ENCODE measurements at regions not wholly inside any gene's neighbourhood (a gene's known extent, or its start where the extent isn't known, plus 50 kb on each side); places are given as distances from the start of the nearest gene placed in this dataset.

- Mint-ChIP-seq H3K4me3 (ENCODE audit: low read depth, unreplicated experiment) (no peak overlapping the region), H3K27me3 (ENCODE audit: unreplicated experiment) (no peaks in the 10 kb centered on the region), H3K9me3 (ENCODE audit: low read depth, unreplicated experiment) (peaks cover 3% of the 10 kb centered on the region), H3K36me3 (ENCODE audit: insufficient read depth, unreplicated experiment) (no peaks in the 10 kb centered on the region), H3K27ac (ENCODE audit: unreplicated experiment) (no peak overlapping the region), H3K4me1 (ENCODE audit: low read depth, unreplicated experiment) (no peaks in the 10 kb centered on the region)
- BruUV-seq (replicated peaks): no TSS peak
- no peak for TF ChIP-seq CTCF (IDR thresholded peaks at IDR 0.05; ENCODE audit: unreplicated experiment)
- no peak for DNase-seq
- CTCF ChIA-PET: no interaction called here
- intact Hi-C loops (cut with micrococcal nuclease; ENCODE audit: unreplicated experiment): no loop called here
Measured at GRCh38 chr2:34320056-34320455, 721.0 kb upstream of the FAM98A start.

GRCh38 chr2:34317797-34318196 lies 718.7 kb upstream of the FAM98A start:
- Mint-ChIP-seq H3K27me3 (ENCODE audit: unreplicated experiment) (no peaks in the 10 kb centered on the region), H3K4me1 (ENCODE audit: low read depth, unreplicated experiment) (no peaks in the 10 kb centered on the region), H3K36me3 (ENCODE audit: insufficient read depth, unreplicated experiment) (no peaks in the 10 kb centered on the region), H3K4me3 (ENCODE audit: low read depth, unreplicated experiment) (no peak overlapping the region), H3K27ac (ENCODE audit: unreplicated experiment) (no peak overlapping the region), H3K9me3 (ENCODE audit: low read depth, unreplicated experiment) (peaks cover 3% of the 10 kb centered on the region)
- BruUV-seq (replicated peaks): no TSS peak
- no peak for DNase-seq
- intact Hi-C loops (cut with micrococcal nuclease; ENCODE audit: unreplicated experiment): no loop called here
- CTCF ChIA-PET: no interaction called here
- no peak for TF ChIP-seq CTCF (IDR thresholded peaks at IDR 0.05; ENCODE audit: unreplicated experiment)

GRCh38 chr2:34316788-34317187 lies 717.7 kb upstream of the FAM98A start:
- no peaks in the 10 kb centered on the region for H3K27me3 Mint-ChIP-seq (ENCODE audit: unreplicated experiment)
- CTCF ChIA-PET: no interaction called here
- no TSS peak for BruUV-seq (replicated peaks)
- H3K4me3 Mint-ChIP-seq (ENCODE audit: low read depth, unreplicated experiment): no peak overlapping the region
- H3K9me3 Mint-ChIP-seq (ENCODE audit: low read depth, unreplicated experiment): peaks cover 5% of the 10 kb centered on the region
- no peak overlapping the region for H3K27ac Mint-ChIP-seq (ENCODE audit: unreplicated experiment)
- no peak for TF ChIP-seq CTCF (IDR thresholded peaks at IDR 0.05; ENCODE audit: unreplicated experiment)
- DNase-seq: no peak
- no peaks in the 10 kb centered on the region for H3K36me3 Mint-ChIP-seq (ENCODE audit: insufficient read depth, unreplicated experiment)
- intact Hi-C loops (cut with micrococcal nuclease; ENCODE audit: unreplicated experiment): no loop called here
- no peaks in the 10 kb centered on the region for H3K4me1 Mint-ChIP-seq (ENCODE audit: low read depth, unreplicated experiment)

GRCh38 chr2:34311816-34312215 lies 712.7 kb upstream of the FAM98A start:
- no peaks in the 10 kb centered on the region for H3K27me3 Mint-ChIP-seq (ENCODE audit: unreplicated experiment)
- CTCF ChIA-PET: no interaction called here
- no TSS peak for BruUV-seq (replicated peaks)
- no peaks in the 10 kb centered on the region for H3K4me1 Mint-ChIP-seq (ENCODE audit: low read depth, unreplicated experiment)
- TF ChIP-seq CTCF (IDR thresholded peaks at IDR 0.05; ENCODE audit: unreplicated experiment): no peak
- no peak overlapping the region for H3K27ac Mint-ChIP-seq (ENCODE audit: unreplicated experiment)
- H3K36me3 Mint-ChIP-seq (ENCODE audit: insufficient read depth, unreplicated experiment): no peaks in the 10 kb centered on the region
- intact Hi-C loops (cut with micrococcal nuclease; ENCODE audit: unreplicated experiment): no loop called here
- DNase-seq: no peak
- peaks cover 11% of the 10 kb centered on the region for H3K9me3 Mint-ChIP-seq (ENCODE audit: low read depth, unreplicated experiment)
- no peak overlapping the region for H3K4me3 Mint-ChIP-seq (ENCODE audit: low read depth, unreplicated experiment)

GRCh38 chr2:34308140-34308539 lies 709.0 kb upstream of the FAM98A start:
- peaks cover 8% of the 10 kb centered on the region for H3K9me3 Mint-ChIP-seq (ENCODE audit: low read depth, unreplicated experiment)

More at GRCh38 chr2:34308140-34308539, 709.0 kb upstream of the FAM98A start:
- intact Hi-C loops (cut with micrococcal nuclease; ENCODE audit: unreplicated experiment): no loop called here
- no peak for DNase-seq
- BruUV-seq (replicated peaks): no TSS peak
- CTCF ChIA-PET: interaction anchor here (0.5 kb wide), 1 partner anchor 226 kb away, joined by 3 read pairs; no protein-coding TSS in a partner anchor
- no peak overlapping the region for H3K4me3 Mint-ChIP-seq (ENCODE audit: low read depth, unreplicated experiment)
- no peaks in the 10 kb centered on the region for H3K4me1 Mint-ChIP-seq (ENCODE audit: low read depth, unreplicated experiment)
- TF ChIP-seq CTCF (IDR thresholded peaks at IDR 0.05; ENCODE audit: unreplicated experiment): no peak
- H3K36me3 Mint-ChIP-seq (ENCODE audit: insufficient read depth, unreplicated experiment): no peaks in the 10 kb centered on the region
- no peaks in the 10 kb centered on the region for H3K27me3 Mint-ChIP-seq (ENCODE audit: unreplicated experiment)
- H3K27ac Mint-ChIP-seq (ENCODE audit: unreplicated experiment): no peak overlapping the region
